Stimulated activated naive CD8-positive, alpha-beta T cell treated with anti-CD3 and anti-CD28 coated beads, Interleukin-15, Interleukin-2, amounts not matched to agents 100 U/mL and 50 U/mL, for 24 hours (primary cell): ENCODE measurements at regions not wholly inside any gene's neighbourhood (a gene's known extent, or its start where the extent isn't known, plus 50 kb on each side); places are given as distances from the start of the nearest gene placed in this dataset.

Source experiments
- ATAC-seq: fragments of 150-1000 bp; cut with Tn5 transposase; one replicate; pipeline ENCODE4 v1.10.0; 2021
- DNase-seq: peaks from one replicate; pipeline ENCODE4 v3.0.0; 2021

- ATAC-seq (no peak), DNase-seq (no peak)
Measured at GRCh38 chr18:42137693-42138375, 182.8 kb downstream of the PIK3C3 start.

GRCh38 chr18:42141439-42141838, 186.4 kb downstream of the PIK3C3 start:
- DNase-seq (no peak), ATAC-seq (no peak)

GRCh38 chr18:42155024-42155423, 200.0 kb downstream of the PIK3C3 start:
- DNase-seq (no peak), ATAC-seq (no peak)

GRCh38 chr18:42156281-42156680, 201.2 kb downstream of the PIK3C3 start:
- DNase-seq, result no peak
- no peak for ATAC-seq

- ATAC-seq (no peak), DNase-seq (no peak)
Measured at GRCh38 chr18:42157420-42157819, 202.4 kb downstream of the PIK3C3 start.

GRCh38 chr18:42157878-42158277, 202.8 kb downstream of the PIK3C3 start:
- no peak for ATAC-seq
- DNase-seq, result no peak

GRCh38 chr18:42159146-42159545, 204.1 kb downstream of the PIK3C3 start:
- no peak for ATAC-seq
- no peak for DNase-seq

GRCh38 chr18:42163321-42163720, 208.3 kb downstream of the PIK3C3 start:
- no peak for DNase-seq

GRCh38 chr18:42164556-42164955, 209.5 kb downstream of the PIK3C3 start:
- DNase-seq, result no peak
- ATAC-seq, result no peak

More at GRCh38 chr18:42163321-42163720, 208.3 kb downstream of the PIK3C3 start:
- ATAC-seq, result no peak

- no peak for ATAC-seq
- no peak for DNase-seq
Measured at GRCh38 chr18:42165922-42166513, 211.0 kb downstream of the PIK3C3 start.

GRCh38 chr18:42168487-42168886, 213.5 kb downstream of the PIK3C3 start:
- ATAC-seq (no peak), DNase-seq (no peak)

GRCh38 chr18:42168907-42169306, 213.9 kb downstream of the PIK3C3 start:
- no peak for DNase-seq
- no peak for ATAC-seq

GRCh38 chr18:42174909-42175308, 219.9 kb downstream of the PIK3C3 start:
- no peak for ATAC-seq
- no peak for DNase-seq

GRCh38 chr18:42176599-42176998, 221.6 kb downstream of the PIK3C3 start:
- DNase-seq, result no peak
- no peak for ATAC-seq

- DNase-seq (no peak), ATAC-seq (no peak)
Measured at GRCh38 chr18:42177390-42177789, 222.4 kb downstream of the PIK3C3 start.

- DNase-seq (no peak), ATAC-seq (no peak)
Measured at GRCh38 chr18:42178376-42179080, 223.5 kb downstream of the PIK3C3 start.

GRCh38 chr18:42179542-42180121, 224.6 kb downstream of the PIK3C3 start:
- ATAC-seq, result no peak
- DNase-seq, result no peak

GRCh38 chr18:42181474-42181873, 226.4 kb downstream of the PIK3C3 start:
- ATAC-seq, result no peak

GRCh38 chr18:42182728-42183700, 228.0 kb downstream of the PIK3C3 start:
- DNase-seq, result no peak
- no peak for ATAC-seq

More at GRCh38 chr18:42181474-42181873, 226.4 kb downstream of the PIK3C3 start:
- DNase-seq, result no peak

GRCh38 chr18:42183746-42184145, 228.7 kb downstream of the PIK3C3 start:
- no peak for ATAC-seq
- no peak for DNase-seq

GRCh38 chr18:42184685-42185477, 229.8 kb downstream of the PIK3C3 start:
- ATAC-seq (no peak), DNase-seq (no peak)
